HG02840 (cell line): ENCODE measurements at regions not wholly inside any gene's neighbourhood (a gene's known extent, or its start where the extent isn't known, plus 50 kb on each side); places are given as distances from the start of the nearest gene placed in this dataset.

Experiments
- ATAC-seq: cut with Tn5 transposase; IDR thresholded peaks from one replicate; pipeline ENCODE4 v1.9.1; 2021; ENCODE audit warnings: mild to moderate bottlenecking, moderate library complexity, moderate number of reproducible peaks; ENCODE audit not compliant: unreplicated experiment, low FRiP score

DNA sequence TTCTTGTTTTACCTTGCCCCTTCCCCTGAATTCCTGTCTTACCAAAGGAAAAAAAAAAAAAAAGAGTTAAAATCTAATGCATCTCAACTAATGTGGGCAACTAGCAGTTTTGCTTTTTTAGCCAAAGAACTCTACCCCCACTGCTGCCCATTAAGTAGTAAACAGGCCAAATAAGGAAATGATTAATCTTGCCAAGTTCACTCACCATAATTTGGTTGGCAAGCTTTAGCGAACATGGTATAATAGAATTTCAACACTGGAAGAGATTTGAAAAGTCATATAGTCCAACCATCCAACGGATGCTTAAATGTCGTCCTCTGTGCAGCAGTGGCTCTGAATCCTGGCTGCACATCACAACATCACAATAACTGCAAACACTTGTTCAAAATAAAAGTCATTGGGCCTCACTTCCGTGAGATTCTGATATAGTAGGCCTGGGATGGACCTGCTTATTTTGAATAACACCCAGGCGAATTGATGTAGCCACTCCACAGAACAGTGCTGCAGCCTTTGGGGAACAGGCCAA is 142.0 kb upstream of the UBE2E1 start:
- no peak for ATAC-seq

DNA sequence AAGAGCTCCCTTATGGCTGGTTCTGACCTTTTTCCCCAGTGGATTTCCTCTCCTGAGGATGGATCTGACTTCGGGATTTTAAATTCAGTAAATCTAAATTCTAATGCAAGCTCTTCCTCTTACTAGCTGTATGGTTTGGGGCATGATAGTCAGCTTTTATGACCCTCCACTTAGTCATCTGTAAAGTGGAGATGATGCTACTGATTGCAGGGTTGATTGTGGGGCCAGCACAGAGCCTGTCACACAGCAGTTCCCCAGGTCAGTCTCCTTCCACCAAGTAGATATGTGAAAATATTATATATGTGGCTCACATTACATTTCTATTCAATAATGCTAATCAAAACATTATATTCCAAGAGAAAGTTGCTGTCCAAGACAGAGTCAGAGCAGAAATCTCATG is 141.3 kb upstream of the UBE2E1 start:
- ATAC-seq = no peak

DNA sequence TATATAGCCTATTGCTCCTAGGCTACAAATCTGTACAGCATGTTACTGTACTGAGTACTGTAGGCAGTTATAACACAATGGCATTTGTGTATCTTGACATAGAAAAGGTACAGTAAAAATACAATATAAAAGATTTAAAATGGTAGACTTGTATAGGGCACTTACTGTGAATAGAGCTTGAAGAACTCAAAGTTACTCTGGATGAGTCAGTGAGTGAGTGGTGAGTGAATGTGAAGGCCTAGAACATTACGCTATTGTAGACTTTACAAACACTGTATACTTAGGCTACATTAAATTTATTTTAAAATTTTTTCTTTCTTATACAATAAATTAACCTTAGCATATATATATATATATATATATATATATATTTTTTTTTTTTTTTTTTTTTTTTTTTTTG is 140.0 kb upstream of the UBE2E1 start:
- no peak for ATAC-seq

DNA sequence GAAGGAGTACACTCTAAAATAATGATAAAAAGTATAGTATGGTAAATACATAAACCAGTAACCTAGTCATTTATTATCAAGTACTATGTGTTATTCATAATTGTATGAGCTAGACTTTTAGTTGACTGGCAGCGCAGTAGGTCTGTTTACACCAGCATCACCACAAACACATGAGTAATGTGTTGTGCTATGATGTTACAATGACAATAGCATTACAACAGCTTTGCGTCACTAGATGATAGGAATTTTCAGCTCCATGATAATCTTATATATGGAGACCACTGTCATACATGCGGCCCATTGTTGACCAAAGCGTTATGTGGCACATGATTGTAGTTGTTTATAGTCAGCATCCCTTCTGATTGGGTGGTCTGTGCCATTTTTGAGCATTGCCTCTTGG is 138.9 kb upstream of the UBE2E1 start:
- ATAC-seq = no peak

DNA sequence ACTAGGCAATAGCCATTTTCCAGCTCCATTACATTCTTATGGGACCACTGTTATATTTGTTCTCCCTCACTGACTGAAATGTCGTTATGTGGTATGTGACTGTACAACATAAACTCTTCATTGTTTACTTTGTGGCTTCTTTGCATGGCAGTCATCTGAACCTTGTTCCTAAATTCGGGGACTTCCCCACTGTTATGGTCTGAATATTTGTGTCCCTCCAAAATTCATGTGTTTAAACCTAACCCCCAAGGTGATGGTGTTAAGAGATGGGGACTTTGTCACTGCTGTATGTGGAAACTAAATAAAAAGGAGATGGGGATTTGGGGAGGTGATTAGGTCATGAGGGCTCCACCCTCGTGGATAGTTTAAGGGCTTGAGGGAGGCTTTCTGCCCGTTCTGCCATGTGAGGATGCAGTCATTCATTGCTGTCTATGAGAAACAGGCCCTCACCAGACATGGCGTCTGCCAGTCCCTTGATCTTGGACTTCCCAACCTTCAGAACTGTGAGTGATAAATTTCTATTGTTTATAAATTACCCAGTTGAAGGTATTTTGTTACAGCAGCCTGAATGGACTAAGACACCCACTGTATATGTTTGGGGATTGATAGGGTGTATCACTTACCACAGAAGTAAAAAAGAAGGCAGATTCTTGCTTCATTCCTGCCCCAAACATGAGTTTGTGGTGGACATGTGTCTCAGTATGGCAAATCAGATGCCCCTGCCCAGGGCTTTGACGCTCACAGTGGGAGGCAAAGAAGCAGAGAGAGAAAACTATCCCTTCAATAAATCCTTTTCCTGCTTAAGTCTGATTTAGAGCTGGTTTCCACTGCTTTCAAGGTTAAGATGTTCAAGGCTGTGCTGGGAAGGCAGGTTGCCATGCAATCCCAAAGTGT is 138.0 kb upstream of the UBE2E1 start:
- no peak for ATAC-seq

DNA sequence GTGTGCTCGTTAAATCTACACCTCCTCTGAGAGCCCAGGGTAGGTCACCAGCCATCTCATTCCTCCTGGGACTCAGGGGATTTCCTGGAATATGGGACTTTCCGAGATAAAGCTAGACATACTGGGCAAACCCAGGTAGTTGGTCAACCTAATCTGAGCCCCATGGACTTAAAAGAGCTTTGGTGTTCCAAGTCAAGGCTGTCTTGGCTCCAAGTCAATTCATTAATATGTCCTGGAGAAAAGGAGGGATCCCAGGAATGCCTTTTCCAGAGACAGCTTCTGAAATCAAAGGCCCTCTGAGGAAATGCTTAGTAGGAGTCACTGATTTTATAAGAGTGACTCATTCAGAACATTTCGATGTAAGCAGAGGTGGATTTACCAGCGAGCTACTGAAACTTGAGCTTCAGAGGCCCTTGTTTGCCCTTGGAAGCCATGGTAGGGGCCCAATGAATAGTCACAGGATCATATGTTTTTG is 137.3 kb upstream of the UBE2E1 start:
- no peak for ATAC-seq

DNA sequence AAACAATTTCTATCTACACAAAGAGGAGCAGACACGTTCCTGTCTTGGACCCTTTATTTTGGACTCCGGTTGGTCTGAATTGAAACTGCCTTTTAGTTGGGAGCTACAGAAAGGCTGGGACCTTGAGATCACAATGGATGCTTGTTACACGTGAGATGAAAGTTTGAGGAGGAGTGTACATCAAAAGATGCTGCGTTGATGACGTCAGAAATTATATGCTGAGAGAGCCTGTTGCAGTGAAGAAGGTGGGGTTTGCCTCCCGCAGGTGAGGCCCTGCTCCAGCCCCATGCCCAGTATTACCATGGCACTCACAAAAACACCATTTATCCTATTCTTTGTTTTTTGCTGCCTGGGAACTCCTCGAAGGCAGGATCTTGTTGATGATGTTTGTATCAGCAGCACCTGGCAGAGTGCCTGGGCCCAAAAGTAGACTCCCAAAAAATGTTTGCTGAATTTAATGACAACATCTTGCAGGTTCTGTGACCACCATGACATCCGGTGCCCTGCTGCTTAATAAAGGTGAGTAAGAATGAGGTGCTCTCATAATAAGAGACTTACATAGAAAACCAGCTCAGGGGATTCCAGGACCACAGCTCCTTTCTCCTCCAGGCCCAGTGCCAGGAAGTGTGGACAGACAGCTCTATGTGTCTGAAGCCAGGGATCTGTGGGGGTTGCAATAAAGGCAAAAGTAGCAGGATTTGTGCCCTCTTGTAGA is 136.1 kb upstream of the UBE2E1 start:
- ATAC-seq = no peak

DNA sequence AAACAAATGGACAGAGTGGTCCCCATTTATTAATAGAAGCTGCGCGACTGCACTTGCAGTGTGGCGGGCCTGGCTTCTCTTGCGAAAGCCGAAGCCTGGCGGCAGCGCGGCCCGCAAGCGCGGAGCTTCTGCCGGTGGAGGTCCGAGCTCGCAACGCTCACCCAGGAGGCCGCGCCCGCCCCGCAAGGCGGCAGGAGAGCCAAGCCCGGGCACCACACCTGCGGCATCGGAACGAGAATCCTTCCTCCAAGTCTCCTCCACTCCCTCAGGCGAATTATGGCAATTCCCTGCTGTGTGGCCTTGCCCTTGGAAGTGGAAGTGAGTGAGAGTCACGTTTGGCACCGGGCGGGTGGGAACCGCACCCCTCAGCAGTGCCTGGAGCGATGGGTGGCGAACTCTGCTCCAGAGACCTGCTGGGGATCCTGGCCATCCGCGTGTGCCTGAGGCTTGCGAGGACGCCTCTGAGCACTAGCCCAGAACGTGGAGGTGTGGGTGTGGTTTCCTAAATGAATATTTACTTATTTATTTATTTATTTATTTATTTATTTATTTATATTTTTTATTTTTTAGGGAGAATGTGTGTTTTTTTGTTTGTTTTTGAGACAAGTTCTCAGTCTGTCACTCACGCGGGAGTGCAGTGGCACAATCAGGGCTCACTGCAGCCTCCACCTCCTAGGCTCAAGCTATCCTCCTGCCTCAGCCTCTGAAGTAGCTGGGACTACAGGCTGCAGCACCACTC is 133.7 kb upstream of the UBE2E1 start:
- no peak for ATAC-seq

DNA sequence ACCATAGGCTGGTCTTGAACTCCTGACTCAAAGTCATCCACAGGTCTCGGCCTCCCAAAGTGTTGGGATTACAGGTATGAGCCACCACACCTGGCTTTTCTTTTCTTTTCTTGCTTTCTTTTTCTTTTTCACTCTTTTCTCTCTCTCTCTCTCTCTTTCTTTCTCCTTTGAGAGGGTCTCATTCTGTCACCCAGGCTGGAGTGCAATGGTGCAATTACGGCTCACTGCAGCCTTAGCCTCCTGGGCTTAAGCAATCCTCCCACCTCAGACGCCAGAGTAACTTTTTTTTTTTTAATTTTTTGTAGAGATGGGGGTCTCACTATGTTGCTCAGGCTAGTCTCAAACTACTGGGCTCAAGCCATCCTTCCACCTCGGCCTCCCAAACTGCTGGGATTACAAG is 133.1 kb upstream of the UBE2E1 start:
- no peak for ATAC-seq

DNA sequence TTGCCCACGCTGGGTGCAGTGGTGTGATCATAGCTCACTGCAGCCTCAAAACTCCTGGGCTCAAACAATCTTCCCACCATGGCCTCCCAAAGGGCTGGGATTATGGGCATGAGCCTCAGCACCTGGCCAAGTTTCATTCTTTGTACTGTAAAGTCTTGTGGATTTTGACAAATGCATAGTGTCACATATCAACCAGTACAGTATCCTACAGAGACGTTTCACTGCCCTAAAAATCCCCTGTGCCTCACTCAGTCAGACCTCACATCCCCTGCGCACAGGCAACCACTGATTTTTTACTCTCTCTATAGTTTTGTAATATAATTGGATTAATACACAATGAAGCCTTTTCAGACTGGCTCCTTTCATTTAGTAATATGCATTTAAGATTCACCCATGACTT is 130.7 kb upstream of the UBE2E1 start:
- ATAC-seq = no peak

DNA sequence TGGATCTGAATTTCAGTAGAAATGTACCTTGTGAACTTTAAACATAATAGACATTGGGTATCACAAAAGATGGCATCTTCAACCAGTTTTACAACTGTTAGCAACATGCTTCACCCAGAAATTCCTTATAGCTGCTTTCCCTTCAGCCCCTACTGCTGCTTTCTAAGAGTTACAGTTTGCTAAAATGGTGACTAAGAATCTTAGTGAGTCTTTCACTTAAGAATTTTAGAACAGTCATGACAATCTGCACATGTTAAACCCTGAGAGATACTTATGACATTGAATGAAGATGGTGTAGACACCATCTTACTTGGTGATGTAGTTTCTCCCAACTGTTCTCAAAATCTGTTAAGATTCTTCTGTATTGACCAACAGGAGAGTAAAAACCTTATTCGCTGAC is 129.7 kb upstream of the UBE2E1 start:
- ATAC-seq = no peak

DNA sequence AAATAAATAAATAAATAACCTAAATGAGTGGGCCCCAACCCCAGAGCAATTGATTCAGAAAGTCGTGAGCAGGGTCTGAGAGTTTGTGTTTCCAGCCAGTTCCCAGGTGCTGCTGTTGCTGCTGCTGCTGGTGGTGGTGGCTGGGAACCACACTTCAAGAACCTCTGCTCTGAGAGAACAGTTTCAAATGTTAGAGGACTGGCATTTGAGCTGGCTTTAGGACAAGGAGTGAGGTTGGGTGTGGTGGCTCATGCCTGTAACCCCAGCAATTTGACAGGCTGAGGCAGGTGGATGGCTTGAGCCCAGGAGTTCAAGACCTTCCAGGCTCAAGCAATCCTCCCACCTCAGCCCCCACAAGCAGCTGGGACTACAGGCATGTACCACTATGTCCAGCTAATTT is 123.1 kb upstream of the UBE2E1 start:
- ATAC-seq = no peak

DNA sequence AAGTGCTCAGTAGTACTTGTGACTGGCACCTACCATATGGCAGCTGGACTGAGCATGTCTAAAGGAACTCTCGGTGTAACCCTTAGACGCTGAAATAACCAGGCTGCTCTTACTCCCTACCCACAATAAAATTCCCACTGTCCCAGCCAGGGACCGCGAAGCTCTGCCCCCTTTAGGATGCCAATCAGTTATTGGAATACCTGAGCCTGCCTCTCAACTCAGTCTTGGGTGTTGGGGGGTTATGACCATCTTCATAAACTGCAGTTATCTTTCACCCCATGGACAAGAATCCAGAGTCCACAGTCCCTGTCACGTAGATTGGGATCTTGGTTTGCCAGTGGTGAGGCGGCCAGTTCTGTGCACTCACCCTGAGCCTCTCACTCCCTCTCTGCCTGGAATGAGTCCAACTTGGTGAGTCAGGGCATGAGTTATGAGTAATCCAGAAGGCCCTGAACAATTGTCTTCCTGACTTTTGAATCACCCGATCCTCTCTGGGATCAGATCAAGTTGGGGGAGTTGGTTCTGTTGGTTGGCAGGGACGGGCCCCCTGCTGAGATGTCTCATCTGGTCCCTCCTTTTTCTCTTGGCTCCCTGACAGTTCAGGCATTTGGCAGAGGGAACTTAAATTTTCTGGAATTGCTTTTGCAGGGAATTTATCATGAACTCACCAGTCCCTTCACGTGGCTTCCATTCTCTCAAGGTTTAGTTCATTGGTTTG is 120.1 kb upstream of the UBE2E1 start:
- no peak for ATAC-seq

DNA sequence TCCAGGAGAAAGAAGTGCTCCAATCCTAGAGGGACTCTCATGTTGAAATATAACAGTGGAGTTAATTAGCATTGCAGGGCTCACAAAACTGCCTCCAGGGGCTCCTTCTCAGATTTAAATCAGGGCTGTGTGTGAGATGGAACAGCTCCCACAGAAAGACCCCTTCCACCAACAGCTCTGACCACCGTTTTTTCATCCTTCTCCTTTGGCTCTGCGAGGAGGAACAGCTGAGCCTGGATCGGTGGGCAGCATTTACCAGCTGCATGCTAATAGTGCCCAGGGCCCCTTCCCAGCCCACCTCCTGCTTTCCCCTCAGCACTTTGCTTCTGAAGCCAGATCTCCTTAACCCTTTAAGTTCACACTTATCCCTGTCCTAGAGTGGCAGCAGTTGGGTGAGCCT is 119.2 kb upstream of the UBE2E1 start:
- no peak for ATAC-seq

DNA sequence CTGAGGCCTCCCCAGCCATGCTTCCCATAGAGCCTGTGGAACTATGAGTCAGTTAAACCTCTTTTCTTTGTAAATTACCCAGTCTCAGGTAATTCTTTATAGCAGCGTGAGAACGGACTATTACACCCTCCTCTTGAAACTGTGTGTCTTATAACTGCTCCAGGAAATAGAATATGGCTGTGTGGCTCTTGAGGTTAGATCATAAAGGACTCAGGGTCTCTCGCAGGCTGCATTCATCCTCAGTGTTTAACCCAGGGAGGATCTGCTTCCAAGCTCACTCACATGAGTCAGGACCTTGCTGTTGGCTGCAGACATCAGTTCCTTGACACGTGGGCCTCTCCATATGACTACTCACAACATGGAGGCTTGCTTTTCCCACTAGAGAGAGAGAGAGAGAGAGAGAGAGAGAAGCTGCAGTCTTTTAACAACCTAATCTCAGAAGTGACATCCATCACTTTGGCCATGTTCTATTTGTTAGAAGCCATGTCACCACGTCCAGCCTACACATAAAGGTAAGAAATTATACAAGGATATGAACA is 114.3 kb upstream of the UBE2E1 start:
- ATAC-seq = no peak

DNA sequence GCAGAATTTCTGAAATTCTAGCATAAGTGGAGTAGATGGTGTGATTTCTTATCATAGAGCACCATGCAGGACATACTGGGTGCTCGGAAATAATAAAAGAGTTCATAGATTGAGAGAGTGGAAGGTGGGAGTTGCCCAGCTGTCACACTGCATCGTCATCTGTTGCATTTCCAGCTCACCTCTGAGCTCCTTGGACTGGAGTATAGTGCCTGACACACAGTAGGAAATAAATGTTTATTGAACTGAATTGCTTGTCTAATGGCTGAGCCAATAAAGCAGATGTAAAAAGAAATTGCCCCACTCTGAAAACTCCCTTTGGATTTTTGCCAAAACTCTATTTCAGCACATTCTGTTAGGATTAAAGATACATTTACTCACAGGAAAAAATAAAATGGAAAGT is 108.9 kb upstream of the UBE2E1 start:
- ATAC-seq = no peak

DNA sequence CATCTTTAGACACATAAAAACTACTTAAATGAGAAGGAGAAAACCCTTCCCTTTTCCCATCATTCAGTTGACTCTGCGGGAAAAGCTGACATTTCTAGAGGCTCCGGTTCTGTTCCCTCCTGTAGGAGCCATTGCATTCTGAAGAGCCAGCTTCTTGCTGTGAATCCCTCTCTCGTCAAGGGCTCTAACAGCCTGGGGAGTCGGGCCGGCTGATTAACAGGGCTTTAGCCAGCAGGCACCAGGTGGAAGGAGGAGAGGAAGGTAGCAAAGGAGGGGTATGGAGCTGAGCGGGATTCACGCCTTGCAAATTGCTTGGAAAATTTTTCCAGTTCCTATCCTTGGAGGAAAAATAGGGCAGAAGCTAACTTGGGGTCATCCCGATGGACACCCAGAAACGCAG is 108.3 kb upstream of the UBE2E1 start:
- no peak for ATAC-seq

DNA sequence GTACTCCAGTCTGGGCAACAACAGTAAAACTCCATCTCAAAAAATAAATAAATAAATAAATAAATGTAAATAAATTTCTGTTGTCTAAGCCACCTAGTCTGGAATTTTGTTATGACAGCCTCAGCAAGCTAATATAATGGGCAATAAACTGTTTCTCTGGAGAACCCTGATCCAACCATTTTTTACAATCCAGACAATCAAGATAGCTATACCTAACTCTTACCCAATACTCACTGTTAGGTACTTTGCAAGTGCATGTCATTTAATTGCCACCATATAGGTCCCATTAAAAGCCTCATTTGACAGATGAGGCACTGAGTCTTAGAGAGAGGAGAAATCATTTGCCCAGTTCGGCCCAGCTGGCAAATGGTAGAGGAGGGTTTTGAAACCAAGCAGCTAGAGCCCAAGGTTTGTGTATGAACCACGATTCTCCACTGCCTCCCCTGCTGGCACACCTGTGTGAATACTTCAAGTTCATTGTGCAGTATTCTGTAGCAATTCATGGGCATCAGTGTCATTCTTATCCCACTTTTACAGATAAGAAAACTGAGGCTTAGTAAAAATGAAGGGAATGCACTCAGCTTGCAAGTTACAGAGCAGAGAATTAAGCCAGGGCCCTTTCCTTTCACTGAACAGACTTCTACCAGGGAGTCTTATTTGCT is 107.0 kb upstream of the UBE2E1 start:
- ATAC-seq = no peak

DNA sequence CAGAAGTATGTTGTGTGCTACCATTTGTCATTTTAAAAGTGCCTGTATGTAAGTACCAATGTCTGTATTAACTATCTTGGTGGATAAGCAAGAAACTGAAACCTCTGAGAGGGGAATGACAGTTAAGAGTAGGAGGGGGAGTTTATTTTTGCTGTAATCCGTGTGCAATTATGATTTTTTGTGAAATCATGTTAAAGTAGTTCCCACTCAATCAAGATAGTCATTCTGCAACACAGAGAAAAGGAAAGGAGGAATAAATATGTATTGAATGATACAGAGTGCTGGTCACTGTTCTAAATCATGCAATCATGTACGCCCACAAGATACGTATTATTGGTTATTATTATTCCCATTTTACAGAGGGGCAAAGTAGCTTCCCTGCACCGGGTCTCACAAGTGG is 105.1 kb upstream of the UBE2E1 start:
- ATAC-seq = no peak
